Breast epithelium (tissue), 4 donors: ENCODE measurements at regions not wholly inside any gene's neighbourhood (a gene's known extent, or its start where the extent isn't known, plus 50 kb on each side); places are given as distances from the start of the nearest gene placed in this dataset.

Source experiments
- DNase-seq, 2 donors: peaks; one replicate each; pipeline ENCODE4 v3.0.0-alpha.2; 2019; ENCODE audit warnings: low spot score in 2 of 2
- H3K27ac ChIP-seq, 2 donors: fragments of 200-600 bp; sonication (generic) in 1 of 2; one replicate each; pipeline ENCODE4 v1.5.1; 2016 to 2019; ENCODE audit warnings: mild to moderate bottlenecking in 1 of 2
- H3K27me3 ChIP-seq, 2 donors: fragments of 200-600 bp; sonication (generic) in 1 of 2; one replicate each; pipeline versions ENCODE4 v1.5.1 to v1.6.0; 2017 to 2019; ENCODE audit warnings: control low read depth in 1 of 2, mild to moderate bottlenecking in 1 of 2
- H3K36me3 ChIP-seq: fragments of 200-600 bp; one replicate; pipeline ENCODE4 v1.5.1; 2019
- H3K4me1 ChIP-seq, 2 donors: fragments of 200-600 bp; sonication (generic); one replicate each; pipeline ENCODE4 v1.5.1; 2016 to 2019; ENCODE audit warnings: control low read depth in 1 of 2
- H3K4me3 ChIP-seq, 3 donors: fragments of 200-600 bp; sonication (generic); 1 replicate in 2 of 3; 2 replicates in 1 of 3; pipeline ENCODE4 v1.5.1; 2016 to 2019; ENCODE audit warnings: mild to moderate bottlenecking in 3 of 3, moderate library complexity in 2 of 3
- H3K9me3 ChIP-seq, 2 donors: fragments of 200-600 bp; sonication (generic) in 1 of 2; one replicate each; pipeline ENCODE4 v1.5.1; 2016 to 2019; ENCODE audit warnings: control low read depth in 1 of 2
- CTCF ChIP-seq, 3 donors: fragments of 450-650 bp; IDR thresholded peaks; one replicate each; pipeline ENCODE4 v1.5.1; 2016 to 2017; ENCODE audit warnings: antibody characterized with exemption in 3 of 3, mild to moderate bottlenecking in 3 of 3, moderate library complexity in 3 of 3
- POLR2A ChIP-seq: fragments of 450-650 bp; IDR thresholded peaks from one replicate; pipeline ENCODE4 v1.6.1; 2016; ENCODE audit warnings: antibody characterized with exemption, mild to moderate bottlenecking, moderate library complexity
- POLR2AphosphoS5 ChIP-seq, 3 donors: sonication (generic); formaldehyde crosslinking; IDR thresholded peaks; one replicate each; pipeline ENCODE4 v1.6.1; 2017; ENCODE audit warnings: antibody characterized with exemption in 3 of 3
- intact Hi-C: fragments of 100-400 bp; cut with DNase I; formaldehyde crosslinking; loops from one replicate; pipeline ENCODE4 v1.15.1; 2023; ENCODE audit warnings: low total_unique reads

GRCh38 chr15:39291690-39292089, 289.2 kb upstream of the THBS1 start:
- Histone ChIP-seq H3K9me3 (no peaks in the 10 kb centered on the region), H3K36me3 (no peaks in the 10 kb centered on the region), H3K27me3 (no peaks in the 10 kb centered on the region), H3K4me3 (no peak overlapping the region), H3K4me1 (no peaks in the 10 kb centered on the region), H3K27ac (no peak overlapping the region)
- no peak for TF ChIP-seq CTCF (IDR thresholded peaks at IDR 0.05)
- no peak for TF ChIP-seq POLR2A
- no peak for TF ChIP-seq POLR2AphosphoS5 (IDR thresholded peaks at IDR 0.05)
- intact Hi-C loops: no loop called here
- no peak for DNase-seq

- Histone ChIP-seq H3K36me3 (no peaks in the 10 kb centered on the region), H3K27ac (no peak overlapping the region)
- intact Hi-C loops: no loop called here
These were observed 283.9 kb upstream of the THBS1 start for GRCh38 chr15:39296955-39297354.

GRCh38 chr15:39298271-39298962, 282.5 kb upstream of the THBS1 start:
- Histone ChIP-seq H3K27ac (no peak overlapping the region), H3K4me1 (no peaks in the 10 kb centered on the region), H3K36me3 (no peaks in the 10 kb centered on the region), H3K27me3 (no peaks in the 10 kb centered on the region), H3K4me3 (no peak overlapping the region), H3K9me3 (no peaks in the 10 kb centered on the region)
- TF ChIP-seq CTCF (IDR thresholded peaks at IDR 0.05) (no peak), POLR2AphosphoS5 (IDR thresholded peaks at IDR 0.05) (no peak), POLR2A (no peak)
- DNase-seq: no peak
- intact Hi-C loops: no loop called here

More at GRCh38 chr15:39296955-39297354, 283.9 kb upstream of the THBS1 start:
- no peaks in the 10 kb centered on the region for H3K4me1 ChIP-seq
- TF ChIP-seq CTCF (IDR thresholded peaks at IDR 0.05) (no peak), POLR2AphosphoS5 (IDR thresholded peaks at IDR 0.05) (no peak), POLR2A (no peak)
- H3K9me3 ChIP-seq: no peaks in the 10 kb centered on the region
- no peak overlapping the region for H3K4me3 ChIP-seq
- H3K27me3 ChIP-seq: no peaks in the 10 kb centered on the region
- no peak for DNase-seq

DNA sequence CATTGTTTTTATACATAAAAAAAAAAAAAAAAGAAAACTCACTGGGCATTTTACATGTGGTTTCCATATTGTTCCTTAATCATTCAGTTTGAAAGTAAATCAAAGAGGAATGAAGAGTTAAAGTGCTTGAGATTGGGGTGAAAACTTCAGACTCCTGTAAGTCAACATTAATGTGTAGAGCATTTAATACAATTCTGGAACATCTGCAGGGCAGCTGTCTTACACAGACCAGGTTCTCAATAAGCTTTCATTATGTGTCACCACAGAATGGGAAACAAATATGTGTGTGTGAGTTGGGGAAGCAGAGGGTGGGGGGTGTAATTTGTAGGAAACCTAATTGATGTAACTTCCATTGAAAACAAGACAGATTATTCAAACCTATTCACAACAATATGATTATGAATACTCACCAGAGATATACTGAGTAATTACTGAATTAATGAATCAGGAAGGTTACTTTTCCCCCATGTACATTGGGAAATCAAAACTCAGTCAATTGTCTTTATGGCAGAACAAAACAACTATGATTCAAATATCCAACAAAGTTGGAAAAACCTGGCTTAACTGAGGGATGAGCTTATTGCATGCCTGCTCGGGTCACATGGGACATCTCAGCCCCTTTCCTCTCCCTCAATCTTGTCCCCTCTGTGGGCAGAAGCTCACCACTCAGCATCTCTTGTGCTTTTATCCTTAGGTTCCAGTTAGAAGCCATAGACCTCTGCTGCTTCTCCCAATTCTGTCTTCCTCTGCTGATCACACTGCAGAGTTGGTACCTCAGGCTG, 281.2 kb upstream of the THBS1 start:
- Histone ChIP-seq H3K36me3 (no peaks in the 10 kb centered on the region), H3K27ac (no peak overlapping the region), H3K4me1 (no peaks in the 10 kb centered on the region), H3K9me3 (no peaks in the 10 kb centered on the region), H3K4me3 (no peak overlapping the region), H3K27me3 (no peaks in the 10 kb centered on the region)
- TF ChIP-seq POLR2AphosphoS5 (IDR thresholded peaks at IDR 0.05) (no peak), POLR2A (no peak), CTCF (IDR thresholded peaks at IDR 0.05) (no peak)
- intact Hi-C loops: no loop called here
- DNase-seq: no peak

- DNase-seq: no peak
These were observed 280.3 kb upstream of the THBS1 start for GRCh38 chr15:39300451-39301153.

More at GRCh38 chr15:39300451-39301153, 280.3 kb upstream of the THBS1 start:
- H3K4me3 ChIP-seq: no peak overlapping the region
- no peaks in the 10 kb centered on the region for H3K4me1 ChIP-seq
- intact Hi-C loops: no loop called here
- no peak overlapping the region for H3K27ac ChIP-seq
- H3K9me3 ChIP-seq: no peaks in the 10 kb centered on the region
- H3K36me3 ChIP-seq: no peaks in the 10 kb centered on the region
- TF ChIP-seq POLR2A (no peak), CTCF (IDR thresholded peaks at IDR 0.05) (no peak), POLR2AphosphoS5 (IDR thresholded peaks at IDR 0.05) (no peak)
- H3K27me3 ChIP-seq: no peaks in the 10 kb centered on the region
